ENCODE measurements at regions not wholly inside any gene's neighbourhood (a gene's known extent, or its start where the extent isn't known, plus 50 kb on each side); places are given as distances from the start of the nearest gene placed in this dataset.

- H3K4me1 Mint-ChIP-seq (ENCODE audit: low read depth, unreplicated experiment), result no peaks in the 10 kb centered on the region
- no peak overlapping the region for H3K4me3 Mint-ChIP-seq (ENCODE audit: unreplicated experiment)
- no peak overlapping the region for H3K27ac Mint-ChIP-seq (ENCODE audit: unreplicated experiment)
- DNase-seq, result no peak
- no peaks in the 10 kb centered on the region for H3K27me3 Mint-ChIP-seq (ENCODE audit: unreplicated experiment)
- H3K9me3 Mint-ChIP-seq (ENCODE audit: unreplicated experiment), result peaks cover 4% of the 10 kb centered on the region
- no peaks in the 10 kb centered on the region for H3K36me3 Mint-ChIP-seq (ENCODE audit: unreplicated experiment)
- no peak for TF ChIP-seq CTCF (IDR thresholded peaks at IDR 0.05; ENCODE audit: partially characterized antibody, unreplicated experiment)
Observed at GRCh38 chrX:14420841-14421240, 108.5 kb upstream of the GLRA2 start.

GRCh38 chrX:14412686-14413085 is 116.7 kb upstream of the GLRA2 start:
- no peaks in the 10 kb centered on the region for H3K4me1 Mint-ChIP-seq (ENCODE audit: low read depth, unreplicated experiment)
- H3K9me3 Mint-ChIP-seq (ENCODE audit: unreplicated experiment), result no peaks in the 10 kb centered on the region
- DNase-seq, result no peak
- no peaks in the 10 kb centered on the region for H3K36me3 Mint-ChIP-seq (ENCODE audit: unreplicated experiment)
- H3K4me3 Mint-ChIP-seq (ENCODE audit: unreplicated experiment), result no peak overlapping the region
- no peak for TF ChIP-seq CTCF (IDR thresholded peaks at IDR 0.05; ENCODE audit: partially characterized antibody, unreplicated experiment)
- H3K27me3 Mint-ChIP-seq (ENCODE audit: unreplicated experiment), result no peaks in the 10 kb centered on the region
- H3K27ac Mint-ChIP-seq (ENCODE audit: unreplicated experiment), result no peak overlapping the region

GRCh38 chrX:14411326-14411725 is 118.0 kb upstream of the GLRA2 start:
- H3K9me3 Mint-ChIP-seq (ENCODE audit: unreplicated experiment), result no peaks in the 10 kb centered on the region
- no peak for DNase-seq
- no peak for TF ChIP-seq CTCF (IDR thresholded peaks at IDR 0.05; ENCODE audit: partially characterized antibody, unreplicated experiment)
- no peak overlapping the region for H3K27ac Mint-ChIP-seq (ENCODE audit: unreplicated experiment)
- H3K4me3 Mint-ChIP-seq (ENCODE audit: unreplicated experiment), result no peak overlapping the region
- no peaks in the 10 kb centered on the region for H3K36me3 Mint-ChIP-seq (ENCODE audit: unreplicated experiment)
- no peaks in the 10 kb centered on the region for H3K27me3 Mint-ChIP-seq (ENCODE audit: unreplicated experiment)
- no peaks in the 10 kb centered on the region for H3K4me1 Mint-ChIP-seq (ENCODE audit: low read depth, unreplicated experiment)

GRCh38 chrX:14409341-14409740 is 120.0 kb upstream of the GLRA2 start:
- DNase-seq, result no peak

GRCh38 chrX:14406225-14406624 is 123.1 kb upstream of the GLRA2 start:
- no peak for TF ChIP-seq CTCF (IDR thresholded peaks at IDR 0.05; ENCODE audit: partially characterized antibody, unreplicated experiment)
- Mint-ChIP-seq H3K36me3 (ENCODE audit: unreplicated experiment) (no peaks in the 10 kb centered on the region), H3K9me3 (ENCODE audit: unreplicated experiment) (no peaks in the 10 kb centered on the region), H3K4me3 (ENCODE audit: unreplicated experiment) (no peak overlapping the region), H3K27me3 (ENCODE audit: unreplicated experiment) (no peaks in the 10 kb centered on the region), H3K27ac (ENCODE audit: unreplicated experiment) (no peak overlapping the region), H3K4me1 (ENCODE audit: low read depth, unreplicated experiment) (no peaks in the 10 kb centered on the region)
- no peak for DNase-seq

More at GRCh38 chrX:14409341-14409740, 120.0 kb upstream of the GLRA2 start:
- Mint-ChIP-seq H3K4me1 (ENCODE audit: low read depth, unreplicated experiment) (no peaks in the 10 kb centered on the region), H3K4me3 (ENCODE audit: unreplicated experiment) (no peak overlapping the region), H3K36me3 (ENCODE audit: unreplicated experiment) (no peaks in the 10 kb centered on the region), H3K27ac (ENCODE audit: unreplicated experiment) (no peak overlapping the region), H3K9me3 (ENCODE audit: unreplicated experiment) (no peaks in the 10 kb centered on the region), H3K27me3 (ENCODE audit: unreplicated experiment) (no peaks in the 10 kb centered on the region)
- no peak for TF ChIP-seq CTCF (IDR thresholded peaks at IDR 0.05; ENCODE audit: partially characterized antibody, unreplicated experiment)

Data from glutamatergic neuron (in vitro differentiated cells).